Naive thymus-derived CD8-positive, alpha-beta T cell (primary cell): ENCODE measurements at regions not wholly inside any gene's neighbourhood (a gene's known extent, or its start where the extent isn't known, plus 50 kb on each side); places are given as distances from the start of the nearest gene placed in this dataset.

Experiments used
- ATAC-seq, 2 donors: fragments of 150-1000 bp; cut with Tn5 transposase in 1 of 2; sonication (Bioruptor Pico), chemical (Tn5 transposase) in 1 of 2; 1 replicate in 1 of 2; 2 replicates in 1 of 2; pipeline ENCODE4 v1.10.0; 2021; ENCODE audit warnings: mild to moderate bottlenecking in 2 of 2, moderate library complexity in 2 of 2
- POLR2A ChIA-PET: fragments of 350-600 bp; sonication (Branson Sonifier 250); formaldehyde crosslinking; loops from one replicate; lab custom pipeline; 2021; ENCODE audit warnings: antibody characterized with exemption; lab: Charles Lee
- DNase-seq, 10 donors: peaks; one replicate each; pipeline versions ENCODE4 v3.0.0 to v3.0.0-alpha.2; 2020 to 2022
- H3K27ac Mint-ChIP-seq, 10 donors: one replicate each; pipeline ENCODE4 v1.8.0; 2020 to 2022; ENCODE audit warnings: mild to moderate bottlenecking in 10 of 10, mixed read lengths in 10 of 10, moderate library complexity in 4 of 10, inconsistent platforms in 1 of 10
- H3K27me3 Mint-ChIP-seq, 5 donors: one replicate each; pipeline ENCODE4 v1.8.0; 2021 to 2022; ENCODE audit warnings: mixed read lengths in 5 of 5
- H3K36me3 Mint-ChIP-seq, 3 donors: one replicate each; pipeline ENCODE4 v1.8.0; 2020 to 2022; ENCODE audit warnings: mixed read lengths in 3 of 3, mild to moderate bottlenecking in 2 of 3, inconsistent platforms in 1 of 3
- H3K4me1 Mint-ChIP-seq, 4 donors: one replicate each; pipeline ENCODE4 v1.8.0; 2021 to 2022; ENCODE audit warnings: mixed read lengths in 4 of 4
- H3K4me3 Mint-ChIP-seq, 10 donors: one replicate each; pipeline ENCODE4 v1.8.0; 2020 to 2022; ENCODE audit warnings: mild to moderate bottlenecking in 10 of 10, mixed read lengths in 10 of 10, moderate library complexity in 6 of 10, inconsistent platforms in 1 of 10
- H3K9me3 Mint-ChIP-seq, 9 donors: one replicate each; pipeline ENCODE4 v1.8.0; 2020 to 2022; ENCODE audit warnings: mixed read lengths in 9 of 9, mild to moderate bottlenecking in 3 of 9, inconsistent platforms in 1 of 9, moderate library complexity in 1 of 9

DNA sequence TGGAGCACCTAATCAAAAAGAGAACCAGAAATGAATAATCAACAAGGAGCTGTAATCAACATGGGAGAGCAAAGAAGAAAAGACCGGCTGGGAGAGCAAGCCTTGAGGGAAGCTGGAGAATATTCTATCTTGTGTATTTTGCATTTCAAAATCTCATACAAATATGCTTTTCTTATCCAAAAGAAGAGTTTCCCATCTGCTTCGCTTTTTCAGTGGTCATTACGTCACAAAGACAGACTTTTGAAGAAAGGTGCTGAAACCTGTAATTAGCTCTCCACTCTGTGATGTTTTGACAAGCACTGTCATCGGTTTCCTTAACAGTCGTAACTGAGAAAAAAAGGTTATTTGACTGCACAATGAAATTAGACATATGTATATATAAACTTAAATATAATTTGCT is 139.1 kb upstream of the TACR1 start:
- peaks cover 0 to 6% (median 1%) of the 10 kb centered on the region in 4 donors for H3K4me1 Mint-ChIP-seq
- DNase-seq (no peak), ATAC-seq (no peak)
- H3K27ac Mint-ChIP-seq = no peak overlapping the region
- POLR2A ChIA-PET = no interaction called here
- H3K27me3 Mint-ChIP-seq = no peaks in the 10 kb centered on the region
- H3K36me3 Mint-ChIP-seq = peaks cover 6 to 43% (median 19%) of the 10 kb centered on the region in 3 donors
- no peak overlapping the region for H3K4me3 Mint-ChIP-seq
- H3K9me3 Mint-ChIP-seq = peaks cover 0 to 23% (median 0%) of the 10 kb centered on the region in 9 donors

- POLR2A ChIA-PET = no interaction called here
- DNase-seq = no peak
- Mint-ChIP-seq H3K27ac (no peak overlapping the region), H3K27me3 (no peaks in the 10 kb centered on the region), H3K4me1 (peaks cover 0 to 6% (median 1%) of the 10 kb centered on the region in 4 donors), H3K36me3 (peaks cover 6 to 47% (median 22%) of the 10 kb centered on the region in 3 donors), H3K4me3 (no peak overlapping the region), H3K9me3 (peaks cover 0 to 28% (median 1%) of the 10 kb centered on the region in 9 donors)
- ATAC-seq = no peak
Measured at GRCh38 chr2:75337619-75338018, 138.3 kb upstream of the TACR1 start.

DNA sequence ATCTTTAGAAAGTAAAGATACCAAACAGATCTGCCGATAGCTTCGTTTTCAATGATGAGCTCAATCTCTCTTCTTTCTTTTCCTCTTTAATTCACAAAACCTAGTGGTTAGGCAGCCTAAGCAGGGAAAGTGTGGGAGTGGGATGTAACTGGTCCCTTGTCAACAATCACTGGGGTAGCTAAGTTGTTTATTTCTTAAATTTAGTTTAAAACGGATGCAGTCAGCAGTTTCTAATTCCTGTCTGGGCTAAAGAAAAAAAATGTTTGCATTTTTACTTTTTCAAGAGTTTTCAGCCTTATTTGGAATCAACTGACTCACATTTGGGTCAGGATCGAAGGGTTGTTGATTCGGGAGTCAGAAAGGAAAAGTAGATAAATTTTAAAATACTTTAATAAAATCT is 137.7 kb upstream of the TACR1 start:
- peaks cover 0 to 33% (median 1%) of the 10 kb centered on the region in 9 donors for H3K9me3 Mint-ChIP-seq
- no peak overlapping the region for H3K4me3 Mint-ChIP-seq
- H3K36me3 Mint-ChIP-seq = peaks cover 6 to 47% (median 27%) of the 10 kb centered on the region in 3 donors
- no peak overlapping the region for H3K27ac Mint-ChIP-seq
- ATAC-seq = no peak
- POLR2A ChIA-PET = no interaction called here
- no peak for DNase-seq
- H3K4me1 Mint-ChIP-seq = peaks cover 0 to 6% (median under 1%) of the 10 kb centered on the region in 4 donors
- no peaks in the 10 kb centered on the region for H3K27me3 Mint-ChIP-seq

GRCh38 chr2:75336451-75336850 is 137.1 kb upstream of the TACR1 start:
- Mint-ChIP-seq H3K4me3 (no peak overlapping the region), H3K36me3 (peaks cover 6 to 47% (median 27%) of the 10 kb centered on the region in 3 donors), H3K9me3 (peaks cover 0 to 34% (median 1%) of the 10 kb centered on the region in 9 donors), H3K27me3 (no peaks in the 10 kb centered on the region), H3K27ac (no peak overlapping the region), H3K4me1 (peaks cover 0 to 6% (median under 1%) of the 10 kb centered on the region in 4 donors)
- ATAC-seq (no peak), DNase-seq (no peak)
- POLR2A ChIA-PET = no interaction called here

GRCh38 chr2:75334076-75334475 is 134.8 kb upstream of the TACR1 start:
- peaks cover 0 to 38% (median 1%) of the 10 kb centered on the region in 9 donors for H3K9me3 Mint-ChIP-seq
- no peak for ATAC-seq
- peaks cover 2 to 49% (median 27%) of the 10 kb centered on the region in 3 donors for H3K36me3 Mint-ChIP-seq
- POLR2A ChIA-PET = no interaction called here
- no peak overlapping the region for H3K27ac Mint-ChIP-seq
- no peak for DNase-seq
- H3K4me1 Mint-ChIP-seq = peaks cover 0 to 8% (median under 1%) of the 10 kb centered on the region in 4 donors
- no peak overlapping the region for H3K4me3 Mint-ChIP-seq
- no peaks in the 10 kb centered on the region for H3K27me3 Mint-ChIP-seq

GRCh38 chr2:75333646-75334045 is 134.3 kb upstream of the TACR1 start:
- Mint-ChIP-seq H3K27me3 (no peaks in the 10 kb centered on the region), H3K9me3 (peaks cover 0 to 40% (median 0%) of the 10 kb centered on the region in 9 donors), H3K4me1 (peaks cover 0 to 11% (median 2%) of the 10 kb centered on the region in 4 donors), H3K4me3 (no peak overlapping the region), H3K27ac (no peak overlapping the region), H3K36me3 (peaks cover 2 to 51% (median 27%) of the 10 kb centered on the region in 3 donors)
- POLR2A ChIA-PET = no interaction called here
- no peak for DNase-seq
- no peak for ATAC-seq

DNA sequence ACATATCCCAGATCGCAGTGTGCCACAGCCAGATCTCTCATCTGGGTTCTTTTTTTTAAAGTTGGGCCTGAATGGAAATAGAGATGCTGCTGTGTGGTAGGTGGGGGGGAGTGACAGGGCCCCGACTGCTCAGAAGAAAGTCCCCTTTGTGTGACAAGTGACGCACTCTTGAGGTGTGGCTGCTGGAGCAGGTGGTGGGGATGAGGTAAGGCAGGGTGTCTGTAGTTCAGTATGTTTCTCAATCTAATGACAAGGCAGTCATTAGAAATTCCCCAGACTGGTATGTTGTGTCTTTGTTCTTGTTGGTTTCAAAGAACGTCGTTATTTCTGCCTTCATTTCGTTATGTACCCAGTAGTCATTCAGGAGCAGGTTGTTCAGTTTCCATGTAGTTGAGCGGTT is 128.8 kb upstream of the TACR1 start:
- DNase-seq = no peak
- Mint-ChIP-seq H3K27ac (peak overlapping the region in 1 of 10 donors; percentile 35), H3K4me3 (no peak overlapping the region), H3K9me3 (peaks cover 0 to 22% (median 0%) of the 10 kb centered on the region in 9 donors), H3K27me3 (no peaks in the 10 kb centered on the region), H3K36me3 (peaks cover 0 to 21% (median 11%) of the 10 kb centered on the region in 3 donors), H3K4me1 (peaks cover 6 to 34% (median 15%) of the 10 kb centered on the region in 4 donors)
- POLR2A ChIA-PET = no interaction called here
- ATAC-seq = no peak

DNA sequence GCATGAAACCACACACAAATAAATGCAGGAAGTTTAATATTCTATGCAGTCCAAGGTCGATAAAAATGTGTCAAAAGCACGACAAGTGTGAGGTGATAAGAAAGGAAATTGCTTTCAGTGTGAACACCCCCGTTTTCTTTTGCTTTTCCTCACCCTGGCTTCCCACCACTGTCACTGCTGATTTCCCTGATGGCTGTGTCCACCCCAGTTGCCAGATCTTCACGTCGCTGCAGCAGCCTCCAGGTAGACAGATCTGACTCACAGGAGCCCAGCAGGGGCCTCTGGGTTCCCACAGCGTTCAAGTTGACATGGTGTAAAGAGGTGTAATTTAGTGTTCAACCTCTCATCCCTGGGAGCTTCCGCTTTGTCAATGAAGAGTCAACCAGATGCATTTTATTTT is 128.0 kb upstream of the TACR1 start:
- DNase-seq (no peak), ATAC-seq (no peak)
- Mint-ChIP-seq H3K36me3 (peaks cover 0 to 20% (median 5%) of the 10 kb centered on the region in 3 donors), H3K27ac (no peak overlapping the region), H3K4me1 (peaks cover 6 to 34% (median 15%) of the 10 kb centered on the region in 4 donors), H3K4me3 (no peak overlapping the region), H3K27me3 (no peaks in the 10 kb centered on the region), H3K9me3 (peaks cover 0 to 20% (median 0%) of the 10 kb centered on the region in 9 donors)
- POLR2A ChIA-PET = no interaction called here

DNA sequence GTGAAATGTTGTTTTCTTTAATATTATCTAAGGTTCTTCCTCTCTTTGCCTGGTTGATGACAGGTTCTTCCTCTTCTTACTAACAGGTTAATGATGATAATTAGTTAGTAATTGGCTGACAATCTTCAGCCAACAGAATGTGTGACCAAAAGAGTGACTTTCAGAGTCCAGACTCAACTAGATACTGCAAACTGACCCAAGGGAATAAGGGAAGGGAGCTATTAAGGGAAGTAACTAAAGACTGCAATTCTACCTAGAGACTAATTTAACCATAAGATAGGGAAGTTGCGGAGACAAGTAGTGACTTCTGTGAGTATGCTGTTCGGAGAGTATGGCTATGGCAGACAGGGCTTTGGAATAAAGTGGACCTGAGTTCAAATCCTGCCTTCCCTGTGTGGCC is 127.3 kb upstream of the TACR1 start:
- POLR2A ChIA-PET = no interaction called here

GRCh38 chr2:75325594-75325993 is 126.3 kb upstream of the TACR1 start:
- Mint-ChIP-seq H3K9me3 (peaks cover 0 to 17% (median 0%) of the 10 kb centered on the region in 9 donors), H3K27me3 (no peaks in the 10 kb centered on the region), H3K27ac (peak overlapping the region in 1 of 10 donors; percentile 6), H3K4me1 (peaks cover 6 to 34% (median 15%) of the 10 kb centered on the region in 4 donors), H3K4me3 (no peak overlapping the region), H3K36me3 (peaks cover 0 to 21% (median 3%) of the 10 kb centered on the region in 3 donors)
- DNase-seq (no peak), ATAC-seq (no peak)
- POLR2A ChIA-PET = no interaction called here

More for the DNA sequence above, 127.3 kb upstream of the TACR1 start:
- Mint-ChIP-seq H3K27me3 (no peaks in the 10 kb centered on the region), H3K9me3 (peaks cover 0 to 17% (median 0%) of the 10 kb centered on the region in 9 donors), H3K4me1 (peaks cover 6 to 34% (median 15%) of the 10 kb centered on the region in 4 donors), H3K36me3 (peaks cover 0 to 20% (median 3%) of the 10 kb centered on the region in 3 donors), H3K27ac (no peak overlapping the region), H3K4me3 (no peak overlapping the region)
- ATAC-seq = no peak
- DNase-seq = no peak

DNA sequence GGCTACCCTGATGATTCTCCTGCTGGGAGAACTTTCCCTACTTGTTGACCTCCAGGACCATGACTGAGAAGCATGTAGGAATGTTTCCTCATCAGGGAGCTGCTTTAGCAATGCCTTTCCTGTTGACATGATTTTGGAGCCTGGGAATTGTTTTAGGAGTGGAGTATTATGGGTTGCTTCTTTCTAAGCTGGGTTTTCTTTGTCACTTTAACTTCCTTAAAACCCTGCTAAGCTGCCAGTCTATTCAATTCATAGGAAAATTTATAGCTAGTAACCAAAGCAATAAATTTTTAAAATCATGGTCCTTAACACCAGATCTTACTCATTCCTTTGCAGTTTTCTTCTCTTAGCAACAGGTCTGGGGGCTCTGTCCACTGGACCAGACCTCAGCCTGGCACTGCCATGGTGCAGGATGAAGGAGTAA is 125.6 kb upstream of the TACR1 start:
- Mint-ChIP-seq H3K4me3 (no peak overlapping the region), H3K9me3 (peaks cover 0 to 14% (median 0%) of the 10 kb centered on the region in 9 donors), H3K36me3 (peaks cover 0 to 23% (median 3%) of the 10 kb centered on the region in 3 donors), H3K27me3 (no peaks in the 10 kb centered on the region), H3K27ac (no peak overlapping the region), H3K4me1 (peaks cover 6 to 34% (median 15%) of the 10 kb centered on the region in 4 donors)
- POLR2A ChIA-PET = no interaction called here
- no peak for ATAC-seq
- no peak for DNase-seq

- H3K4me1 Mint-ChIP-seq = peaks cover 6 to 33% (median 15%) of the 10 kb centered on the region in 4 donors
Measured at GRCh38 chr2:75324141-75324540, 124.8 kb upstream of the TACR1 start.

DNA sequence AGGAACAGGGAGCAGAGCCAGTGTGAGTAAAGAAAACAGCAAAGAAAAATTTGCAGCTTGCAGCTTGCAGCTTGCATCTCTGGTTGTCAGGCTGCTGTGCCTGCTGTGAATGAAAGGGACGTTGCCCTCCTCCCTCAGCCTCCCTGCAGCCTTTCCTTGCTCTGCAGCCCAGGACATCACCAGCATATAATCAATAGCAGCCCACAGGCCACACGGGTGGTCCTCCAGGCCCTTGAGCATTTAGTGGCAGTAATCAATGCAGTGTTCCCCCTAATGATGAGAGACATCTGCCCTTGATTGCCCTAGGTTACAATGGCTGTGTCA is 122.2 kb upstream of the TACR1 start:
- DNase-seq = no peak
- H3K27me3 Mint-ChIP-seq = no peaks in the 10 kb centered on the region
- no peak overlapping the region for H3K27ac Mint-ChIP-seq
- peaks cover 6 to 20% (median 13%) of the 10 kb centered on the region in 4 donors for H3K4me1 Mint-ChIP-seq
- H3K9me3 Mint-ChIP-seq = peaks cover 0 to 9% (median 0%) of the 10 kb centered on the region in 9 donors
- POLR2A ChIA-PET = no interaction called here
- no peak overlapping the region for H3K4me3 Mint-ChIP-seq
- peaks cover 3 to 12% (median 8%) of the 10 kb centered on the region in 3 donors for H3K36me3 Mint-ChIP-seq
- no peak for ATAC-seq

More at GRCh38 chr2:75324141-75324540, 124.8 kb upstream of the TACR1 start:
- Mint-ChIP-seq H3K36me3 (peaks cover 0 to 21% (median 3%) of the 10 kb centered on the region in 3 donors), H3K27me3 (no peaks in the 10 kb centered on the region), H3K27ac (peak overlapping the region in 1 of 10 donors; percentile 49), H3K4me3 (no peak overlapping the region), H3K9me3 (peaks cover 0 to 12% (median 0%) of the 10 kb centered on the region in 9 donors)
- POLR2A ChIA-PET = no interaction called here
- no peak for DNase-seq
- ATAC-seq = no peak
